K562 (cell line): ENCODE measurements at regions not wholly inside any gene's neighbourhood (a gene's known extent, or its start where the extent isn't known, plus 50 kb on each side); places are given as distances from the start of the nearest gene placed in this dataset.

ENCODE experiments used
- ATF3 ChIP-seq, 2 experiments: fragments of 450-650 bp in 1 of 2; sonication (generic) in 1 of 2; formaldehyde crosslinking in 1 of 2; IDR thresholded peaks in 1 of 2; conservative IDR thresholded peaks in 1 of 2; 2 replicates each; pipeline versions ENCODE4 v1.6.1 to v1.8.1; 2016 to 2023; ENCODE audit warnings: mild to moderate bottlenecking in 2 of 2, moderate library complexity in 2 of 2, inconsistent platforms in 1 of 2, missing genetic modification reagents in 1 of 2
- CC2D1A ChIP-seq: fragments of 450-650 bp; IDR thresholded peaks from 2 replicates; pipeline ENCODE4 v1.6.1; 2017; ENCODE audit warnings: mild to moderate bottlenecking
- CEBPZ ChIP-seq: fragments of 150-350 bp; IDR thresholded peaks from 2 replicates; pipeline ENCODE4 v1.6.1; 2014; ENCODE audit warnings: low read depth, mild to moderate bottlenecking, low read length, borderline replicate concordance
- DEAF1 ChIP-seq: fragments of 450-650 bp; formaldehyde crosslinking; IDR thresholded peaks from 2 replicates; pipeline ENCODE4 v1.4.0; 2020; ENCODE audit warnings: mild to moderate bottlenecking, moderate library complexity
- GTF2F1 ChIP-seq: IDR thresholded peaks from 2 replicates; pipeline ENCODE4 v1.6.1; 2011; ENCODE audit warnings: low read depth, low read length, improper control_type of control experiment
- HEY1 ChIP-seq: fragments of 250-450 bp; sonication (Bioruptor Pico); IDR thresholded peaks from 2 replicates; pipeline ENCODE4 v1.5.0; 2020; ENCODE audit warnings: mild to moderate bottlenecking, moderate library complexity, borderline replicate concordance
- JUNB ChIP-seq: fragments of 450-650 bp; formaldehyde crosslinking; conservative IDR thresholded peaks from 2 replicates; pipeline ENCODE4 v1.4.0; 2020; ENCODE audit warnings: mild to moderate bottlenecking
- MTF1 ChIP-seq: fragments of 250-450 bp; sonication (Bioruptor Pico); IDR thresholded peaks from 2 replicates; pipeline ENCODE4 v1.9.0; 2021; ENCODE audit warnings: moderate library complexity, mild to moderate bottlenecking, inconsistent platforms, borderline replicate concordance
- NCOA1 ChIP-seq: fragments of 450-650 bp; IDR thresholded peaks from 2 replicates; pipeline ENCODE4 v1.6.1; 2016; ENCODE audit warnings: low read depth
- NFXL1 ChIP-seq: fragments of 450-650 bp; formaldehyde crosslinking; IDR thresholded peaks from 2 replicates; pipeline ENCODE4 v1.4.0; 2021; ENCODE audit warnings: mild to moderate bottlenecking
- OTX1 ChIP-seq: fragments of 450-650 bp; formaldehyde crosslinking; IDR thresholded peaks from 2 replicates; pipeline ENCODE4 v1.4.0; 2022; ENCODE audit warnings: mild to moderate bottlenecking
- PBX2 ChIP-seq, 2 experiments: IDR thresholded peaks in 1 of 2; conservative IDR thresholded peaks in 1 of 2; 2 replicates each; pipeline ENCODE4 v1.6.1; 2016; ENCODE audit warnings: low read depth in 2 of 2, mild to moderate bottlenecking in 1 of 2, missing compliant biosample characterization in 1 of 2, missing genetic modification characterization in 1 of 2, moderate library complexity in 1 of 2
- SMAD4 ChIP-seq: fragments of 250-450 bp; sonication (Bioruptor Pico); conservative IDR thresholded peaks from 2 replicates; pipeline ENCODE4 v1.8.0; 2021; ENCODE audit warnings: inconsistent platforms, mild to moderate bottlenecking, moderate library complexity
- STAT5A ChIP-seq: IDR thresholded peaks from 2 replicates; pipeline ENCODE4 v1.6.1; 2012; ENCODE audit warnings: low read length, inconsistent platforms, borderline replicate concordance
- ZKSCAN8 ChIP-seq: fragments of 200-800 bp; sonication (Bioruptor generic); IDR thresholded peaks from 2 replicates; pipeline ENCODE4 v1.6.1; 2016; ENCODE audit warnings: missing genetic modification characterization, missing compliant biosample characterization
- ZNF764 ChIP-seq: fragments of 250-450 bp; sonication (Bioruptor Pico); IDR thresholded peaks from 2 replicates; pipeline ENCODE4 v1.4.0; 2020; ENCODE audit warnings: low read depth, mild to moderate bottlenecking, moderate library complexity
- ZNF830 ChIP-seq: fragments of 250-450 bp; sonication (Bioruptor Pico); IDR thresholded peaks from 2 replicates; pipeline ENCODE4 v1.5.0; 2021; ENCODE audit warnings: mild to moderate bottlenecking

GRCh38 chr6:25017932-25018567, 82.3 kb upstream of the RIPOR2 start (continued):
- TF ChIP-seq CEBPZ (no peak), MTF1 (CRISPR knock-in tag) (no peak), OTX1 (CRISPR knock-in tag) (no peak), DEAF1 (CRISPR knock-in tag) (peak; percentile 55; the same call in 1 of the 2 replicates), NFXL1 (CRISPR knock-in tag) (no peak), STAT5A (no peak), JUNB (no peak), HEY1 (CRISPR knock-in tag) (no peak), PBX2 (CRISPR knock-in tag; IDR thresholded peaks at IDR 0.05; ENCODE audit: low read depth) (no peak), PBX2 (tag; conservative IDR thresholded peaks at IDR 0.05; ENCODE audit: low read depth) (no peak), ZKSCAN8 (no peak), ATF3 (IDR thresholded peaks at IDR 0.05) (no peak), ATF3 (CRISPR knock-in tag; conservative IDR thresholded peaks at IDR 0.05) (no peak), ZNF830 (CRISPR knock-in tag) (no peak), NCOA1 (no peak), CC2D1A (peak; percentile 47; the same call in 1 of the 2 replicates), ZNF764 (CRISPR knock-in tag) (no peak), GTF2F1 (no peak), SMAD4 (CRISPR knock-in tag) (no peak)
